OCI-LY7 (cell line): ENCODE measurements at regions not wholly inside any gene's neighbourhood (a gene's known extent, or its start where the extent isn't known, plus 50 kb on each side); places are given as distances from the start of the nearest gene placed in this dataset.

Experiments used
- BruUV-seq: library from RNA; stranded (reverse); fragments of 400-500 nt; replicated peaks from 2 replicates; lab custom pipeline; 2021; lab: Mats Ljungman, UMichigan
- CTCF ChIA-PET: fragments of 300-600 bp; sonication (Branson Sonifier 250); formaldehyde crosslinking; loops from one replicate; lab custom pipeline; 2022; ENCODE audit warnings: antibody characterized with exemption; ENCODE audit not compliant: unreplicated experiment; lab: Charles Lee
- POLR2A ChIA-PET: fragments of 300-600 bp; sonication (Branson Sonifier 250); formaldehyde crosslinking; loops from one replicate; lab custom pipeline; 2022; ENCODE audit warnings: antibody characterized with exemption; lab: Charles Lee
- DNase-seq: peaks from one replicate; pipeline ENCODE4 v3.0.0-alpha.2; 2015; ENCODE audit warnings: low spot score
- H2AFZ ChIP-seq: fragments of 200-600 bp; sonication (generic), shearing (Covaris generic); 2 replicates; pipeline ENCODE4 v1.6.1; 2014; ENCODE audit warnings: mild to moderate bottlenecking, antibody characterized with exemption, low read length, moderate library complexity
- H3K27ac ChIP-seq: fragments of 200-600 bp; sonication (generic); 2 replicates; pipeline ENCODE4 v1.5.1; 2014; ENCODE audit warnings: mixed run types, low read depth, mild to moderate bottlenecking, moderate library complexity, low read length, inconsistent platforms; ENCODE audit not compliant: poor library complexity, severe bottlenecking
- H3K36me3 ChIP-seq: fragments of 200-600 bp; sonication (generic); 2 replicates; pipeline ENCODE4 v1.6.1; 2014; ENCODE audit warnings: mild to moderate bottlenecking, antibody characterized with exemption, low read length, moderate library complexity, mixed read lengths; ENCODE audit not compliant: insufficient read depth
- H3K4me1 ChIP-seq: fragments of 200-600 bp; sonication (generic); 2 replicates; pipeline ENCODE4 v1.5.1; 2014; ENCODE audit warnings: mild to moderate bottlenecking, low read length; ENCODE audit not compliant: insufficient read depth, poor library complexity, severe bottlenecking
- H3K4me2 ChIP-seq: fragments of 200-600 bp; sonication (generic); 2 replicates; pipeline ENCODE4 v1.6.1; 2014; ENCODE audit warnings: mild to moderate bottlenecking, low read length
- H3K4me3 ChIP-seq: fragments of 200-600 bp; sonication (generic); 2 replicates; pipeline ENCODE4 v1.5.1; 2014; ENCODE audit warnings: mild to moderate bottlenecking, low read depth, low read length; ENCODE audit not compliant: poor library complexity, severe bottlenecking
- H3K79me2 ChIP-seq: fragments of 200-600 bp; sonication (generic); 2 replicates; pipeline ENCODE4 v1.6.1; 2016; ENCODE audit warnings: low read depth, mild to moderate bottlenecking, low read length, moderate library complexity, mixed read lengths; ENCODE audit not compliant: insufficient read depth
- H3K9me2 ChIP-seq: fragments of 200-600 bp; sonication (generic); 2 replicates; pipeline ENCODE4 v1.6.1; 2016; ENCODE audit warnings: mild to moderate bottlenecking, low read length, mixed read lengths; ENCODE audit not compliant: insufficient read depth
- H3K9me3 ChIP-seq: fragments of 200-600 bp; sonication (generic); 2 replicates; pipeline ENCODE4 v1.6.1; 2014; ENCODE audit warnings: mild to moderate bottlenecking, mixed run types, low read length, mixed read lengths
- H4K20me1 ChIP-seq: fragments of 200-600 bp; sonication (generic); 2 replicates; pipeline ENCODE4 v1.6.1; 2014; ENCODE audit warnings: mild to moderate bottlenecking, antibody characterized with exemption, low read length, moderate library complexity, mixed read lengths; ENCODE audit not compliant: insufficient read depth
- CTCF ChIP-seq: fragments of 200-600 bp; sonication (generic); conservative IDR thresholded peaks from 2 replicates; pipeline ENCODE4 v1.5.1; 2014; ENCODE audit warnings: mild to moderate bottlenecking, antibody characterized with exemption, low read length, moderate library complexity, mixed read lengths
- EZH2phosphoT487 ChIP-seq: fragments of 200-600 bp; sonication (generic); IDR thresholded peaks from 2 replicates; pipeline ENCODE4 v1.6.1; 2018; ENCODE audit warnings: low read depth, borderline replicate concordance, mild to moderate bottlenecking, mixed run types, antibody characterized with exemption, low read length, moderate library complexity, mixed read lengths
- intact Hi-C: fragments of 100-400 bp; cut with micrococcal nuclease; formaldehyde crosslinking; loops from one replicate; pipeline ENCODE4 v1.10.0; 2022; ENCODE audit not compliant: unreplicated experiment

GRCh38 chr4:74873545-74874301, 59.2 kb upstream of the PARM1 start:
- POLR2A ChIA-PET = interaction anchor here (0.6 kb wide), 1 partner anchor 49 kb away, joined by 3 read pairs; no protein-coding TSS in a partner anchor

GRCh38 chr4:74858921-74859562, 64.7 kb upstream of the BTC start:
- Histone ChIP-seq H3K4me2 (no peak overlapping the region), H3K36me3 (no peaks in the 10 kb centered on the region), H3K9me2 (no peaks in the 10 kb centered on the region), H3K79me2 (no peaks in the 10 kb centered on the region), H3K9me3 (no peaks in the 10 kb centered on the region), H3K4me3 (no peak overlapping the region), H2AFZ (no peak overlapping the region), H3K27ac (no peak overlapping the region), H3K4me1 (no peaks in the 10 kb centered on the region), H4K20me1 (no peaks in the 10 kb centered on the region)
- no peak for DNase-seq
- POLR2A ChIA-PET = interaction anchor here (0.7 kb wide), 1 partner anchor 284 kb away, joined by 4 read pairs; no protein-coding TSS in a partner anchor
- intact Hi-C loops = no loop called here
- BruUV-seq = no TSS peak
- CTCF ChIA-PET = no interaction called here
- TF ChIP-seq CTCF (no peak), EZH2phosphoT487 (no peak)

More at GRCh38 chr4:74873545-74874301, 59.2 kb upstream of the PARM1 start:
- no TSS peak for BruUV-seq
- Histone ChIP-seq H3K36me3 (no peaks in the 10 kb centered on the region), H3K9me3 (no peaks in the 10 kb centered on the region), H3K79me2 (no peaks in the 10 kb centered on the region), H3K4me1 (no peaks in the 10 kb centered on the region), H2AFZ (no peak overlapping the region), H3K4me2 (no peak overlapping the region), H3K27ac (no peak overlapping the region), H4K20me1 (no peaks in the 10 kb centered on the region), H3K4me3 (no peak overlapping the region), H3K9me2 (no peaks in the 10 kb centered on the region)
- CTCF ChIA-PET = no interaction called here
- intact Hi-C loops = loop anchor here (2.0 to 10.0 kb wide), 3 partner anchors 417 to 971 kb away; no protein-coding TSS in a partner anchor
- TF ChIP-seq CTCF (no peak), EZH2phosphoT487 (no peak)
- DNase-seq = no peak
